Duodenal mucosa (tissue), 2 donors: ENCODE measurements at regions not wholly inside any gene's neighbourhood (a gene's known extent, or its start where the extent isn't known, plus 50 kb on each side); places are given as distances from the start of the nearest gene placed in this dataset.

Experiments used
- H3K27ac ChIP-seq: one replicate; pipeline ENCODE4 v1.7.0; 2013; ENCODE audit warnings: low read depth, low read length
- H3K27me3 ChIP-seq, 2 donors: one replicate each; pipeline ENCODE4 v1.7.0; 2013; ENCODE audit warnings: low read length in 2 of 2, control low read depth in 1 of 2; ENCODE audit not compliant: insufficient read depth in 2 of 2, control insufficient read depth in 1 of 2
- H3K36me3 ChIP-seq, 2 donors: one replicate each; pipeline ENCODE4 v1.7.0; 2013; ENCODE audit warnings: low read length in 2 of 2, control low read depth in 1 of 2; ENCODE audit not compliant: insufficient read depth in 2 of 2, control insufficient read depth in 1 of 2
- H3K4me1 ChIP-seq, 2 donors: one replicate each; pipeline ENCODE4 v1.7.0; 2013; ENCODE audit warnings: low read length in 2 of 2, control low read depth in 1 of 2; ENCODE audit not compliant: insufficient read depth in 2 of 2, control insufficient read depth in 1 of 2
- H3K4me3 ChIP-seq, 2 donors: one replicate each; pipeline ENCODE4 v1.7.0; 2013; ENCODE audit warnings: low read length in 2 of 2, low read depth in 1 of 2
- H3K9ac ChIP-seq, 2 donors: one replicate each; pipeline ENCODE4 v1.7.0; 2013; ENCODE audit warnings: low read length in 2 of 2, low read depth in 1 of 2
- H3K9me3 ChIP-seq, 2 donors: one replicate each; pipeline ENCODE4 v1.7.0; 2013; ENCODE audit warnings: low read length in 2 of 2, control low read depth in 1 of 2; ENCODE audit not compliant: control insufficient read depth in 1 of 2

DNA sequence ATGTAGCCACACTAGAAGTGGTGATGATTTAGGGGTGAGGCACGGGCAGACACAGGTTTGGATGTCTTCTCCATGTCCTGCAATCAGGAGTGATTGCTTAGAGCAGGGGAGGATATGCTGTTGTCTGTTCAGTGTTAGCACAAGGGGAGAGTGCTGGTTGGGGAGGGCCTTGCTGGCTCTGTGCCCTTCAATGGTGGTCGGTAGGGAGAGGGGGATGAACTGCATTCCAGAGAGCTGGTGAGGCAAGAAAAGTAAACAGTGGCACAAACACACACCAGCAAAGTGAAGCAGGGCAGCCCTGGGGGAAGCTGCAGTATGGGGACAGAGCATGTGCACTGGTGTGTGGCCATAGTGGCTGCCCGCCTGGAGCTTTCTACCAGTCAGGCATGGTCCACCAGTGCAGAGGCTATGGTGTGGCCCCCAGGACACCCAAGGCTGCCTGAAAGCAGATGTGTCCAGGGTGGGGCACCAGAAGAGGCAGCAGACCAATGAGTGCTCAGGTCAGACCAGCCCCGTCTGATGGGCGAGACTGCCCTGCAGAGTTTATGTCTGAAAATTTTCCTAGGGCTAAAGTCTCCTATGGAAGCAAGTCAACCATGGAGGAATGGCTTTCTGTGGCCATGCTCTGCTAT is 1676.9 kb downstream of the PCDH9 start:
- no peaks in the 10 kb centered on the region for H3K27me3 ChIP-seq
- no peak overlapping the region for H3K9ac ChIP-seq
- H3K4me1 ChIP-seq = no peaks in the 10 kb centered on the region
- no peak overlapping the region for H3K27ac ChIP-seq
- H3K4me3 ChIP-seq = no peak overlapping the region
- H3K36me3 ChIP-seq = no peaks in the 10 kb centered on the region
- H3K9me3 ChIP-seq = peaks cover 18 to 22% of the 10 kb centered on the region in 2 donors

- Histone ChIP-seq H3K27ac (no peak overlapping the region), H3K36me3 (no peaks in the 10 kb centered on the region), H3K4me1 (no peaks in the 10 kb centered on the region), H3K4me3 (no peak overlapping the region), H3K9ac (no peak overlapping the region), H3K27me3 (no peaks in the 10 kb centered on the region), H3K9me3 (peaks cover 18 to 22% of the 10 kb centered on the region in 2 donors)
Observed at GRCh38 chr13:65551208-65551607, 1678.9 kb downstream of the PCDH9 start.

- H3K9me3 ChIP-seq = peaks cover 3 to 7% of the 10 kb centered on the region in 2 donors
- no peaks in the 10 kb centered on the region for H3K36me3 ChIP-seq
- no peak overlapping the region for H3K27ac ChIP-seq
- H3K9ac ChIP-seq = no peak overlapping the region
- H3K27me3 ChIP-seq = no peaks in the 10 kb centered on the region
- no peaks in the 10 kb centered on the region for H3K4me1 ChIP-seq
- no peak overlapping the region for H3K4me3 ChIP-seq
Observed at GRCh38 chr13:65540175-65540574, 1690.0 kb downstream of the PCDH9 start.

GRCh38 chr13:65535370-65535769 is 1694.8 kb downstream of the PCDH9 start:
- Histone ChIP-seq H3K36me3 (no peaks in the 10 kb centered on the region), H3K9ac (no peak overlapping the region), H3K27me3 (no peaks in the 10 kb centered on the region), H3K27ac (no peak overlapping the region), H3K4me1 (no peaks in the 10 kb centered on the region), H3K4me3 (no peak overlapping the region), H3K9me3 (peaks cover 1 to 5% of the 10 kb centered on the region in 2 donors)

DNA sequence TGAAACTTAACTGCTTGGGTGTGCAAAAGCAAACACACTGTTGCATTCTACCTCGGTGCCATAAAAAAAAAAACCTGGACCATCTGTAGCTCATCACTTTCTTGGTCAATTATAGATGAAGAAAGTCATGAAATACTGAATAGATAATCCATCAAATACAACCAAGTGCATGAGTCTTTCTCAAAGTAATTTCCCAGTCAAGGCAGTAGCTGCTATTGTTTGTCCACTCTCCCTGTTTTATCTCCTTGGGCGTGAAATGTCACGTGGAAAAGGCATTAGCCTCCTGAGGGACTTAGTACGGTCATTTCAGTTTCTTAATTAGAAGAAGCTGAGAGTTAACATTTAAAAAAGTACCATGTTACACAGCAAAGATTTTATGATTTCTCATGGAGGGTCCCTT is 1697.9 kb downstream of the PCDH9 start:
- Histone ChIP-seq H3K4me3 (no peak overlapping the region), H3K9ac (no peak overlapping the region), H3K36me3 (no peaks in the 10 kb centered on the region), H3K27ac (no peak overlapping the region), H3K27me3 (no peaks in the 10 kb centered on the region), H3K9me3 (peaks cover 0 to 3% of the 10 kb centered on the region in 2 donors), H3K4me1 (no peaks in the 10 kb centered on the region)

DNA sequence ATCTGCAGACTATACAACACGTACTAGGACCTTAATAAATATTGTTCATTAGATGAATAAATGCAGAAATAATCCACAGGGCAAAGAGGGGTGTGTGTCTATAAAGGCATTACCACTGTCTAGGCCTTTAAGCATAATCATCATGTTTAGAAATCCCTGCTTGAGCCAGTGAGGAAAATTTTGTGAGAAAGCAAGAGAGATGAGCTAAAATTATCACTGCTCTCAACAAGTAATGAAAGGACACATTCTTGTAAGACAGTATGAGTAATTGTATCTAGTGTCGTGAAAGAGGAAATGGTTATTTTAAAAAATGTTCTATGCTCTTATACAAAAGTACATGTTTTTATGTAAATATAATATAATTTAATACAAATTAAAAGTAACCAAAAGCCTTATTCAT is 1699.4 kb downstream of the PCDH9 start:
- Histone ChIP-seq H3K9me3 (peaks cover 0 to 2% of the 10 kb centered on the region in 2 donors), H3K27me3 (no peaks in the 10 kb centered on the region), H3K27ac (no peak overlapping the region), H3K4me3 (no peak overlapping the region), H3K36me3 (no peaks in the 10 kb centered on the region), H3K4me1 (no peaks in the 10 kb centered on the region), H3K9ac (no peak overlapping the region)

DNA sequence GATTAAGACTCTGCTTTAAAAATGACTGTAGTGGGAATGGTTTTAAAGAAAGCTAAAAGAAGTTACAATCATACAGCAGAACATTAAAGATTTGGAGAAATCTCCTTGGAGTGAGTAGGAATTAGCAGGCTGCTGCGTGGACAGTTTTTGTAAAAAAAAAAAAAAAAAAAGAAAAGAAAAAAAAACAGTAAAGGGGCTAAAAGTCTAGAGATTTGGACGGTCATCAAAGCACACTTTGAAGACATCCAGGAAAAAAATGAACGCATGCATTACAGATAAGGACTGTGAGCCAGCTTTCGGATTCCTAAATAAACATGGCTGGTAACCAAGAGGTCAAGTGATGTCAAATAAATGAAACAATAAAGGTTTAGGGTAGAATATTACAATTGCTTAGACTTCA is 1700.6 kb downstream of the PCDH9 start:
- H3K9me3 ChIP-seq = peaks cover 0 to 3% of the 10 kb centered on the region in 2 donors
- H3K27ac ChIP-seq = no peak overlapping the region
- no peak overlapping the region for H3K4me3 ChIP-seq
- no peak overlapping the region for H3K9ac ChIP-seq
- no peaks in the 10 kb centered on the region for H3K27me3 ChIP-seq
- H3K36me3 ChIP-seq = no peaks in the 10 kb centered on the region
- no peaks in the 10 kb centered on the region for H3K4me1 ChIP-seq

GRCh38 chr13:65508745-65509144 is 1721.4 kb downstream of the PCDH9 start:
- Histone ChIP-seq H3K36me3 (no peaks in the 10 kb centered on the region), H3K4me1 (no peaks in the 10 kb centered on the region), H3K9ac (no peak overlapping the region), H3K9me3 (peaks cover 4 to 22% of the 10 kb centered on the region in 2 donors), H3K4me3 (no peak overlapping the region), H3K27me3 (no peaks in the 10 kb centered on the region), H3K27ac (no peak overlapping the region)

DNA sequence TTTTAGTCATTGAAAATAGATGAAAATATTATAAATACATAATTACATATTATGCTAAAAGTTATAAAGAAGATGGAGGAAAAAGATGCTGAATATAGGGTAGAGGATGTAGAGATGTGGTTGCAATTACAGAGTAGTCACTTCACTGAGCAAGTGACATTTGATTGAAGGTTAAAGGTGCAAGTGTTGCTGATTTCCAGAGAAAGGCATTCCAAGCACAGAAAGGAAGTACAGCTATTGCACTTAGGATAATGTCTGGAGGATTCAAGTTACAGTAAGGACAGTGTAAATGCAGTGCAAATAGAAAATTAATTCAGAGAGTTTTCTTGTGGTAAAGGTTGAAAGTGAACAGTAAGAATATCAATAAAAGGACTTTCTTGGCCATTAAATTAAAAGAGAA is 1721.8 kb downstream of the PCDH9 start:
- H3K9me3 ChIP-seq = peaks cover 4 to 23% of the 10 kb centered on the region in 2 donors
- no peaks in the 10 kb centered on the region for H3K4me1 ChIP-seq
- H3K36me3 ChIP-seq = no peaks in the 10 kb centered on the region
- H3K27ac ChIP-seq = no peak overlapping the region
- no peak overlapping the region for H3K9ac ChIP-seq
- H3K27me3 ChIP-seq = no peaks in the 10 kb centered on the region
- no peak overlapping the region for H3K4me3 ChIP-seq

- H3K9ac ChIP-seq = no peak overlapping the region
- H3K9me3 ChIP-seq = peaks cover 2 to 26% of the 10 kb centered on the region in 2 donors
- no peak overlapping the region for H3K4me3 ChIP-seq
- no peaks in the 10 kb centered on the region for H3K4me1 ChIP-seq
- no peaks in the 10 kb centered on the region for H3K36me3 ChIP-seq
- no peaks in the 10 kb centered on the region for H3K27me3 ChIP-seq
- H3K27ac ChIP-seq = no peak overlapping the region
Observed at GRCh38 chr13:65505941-65506340, 1724.2 kb downstream of the PCDH9 start.

DNA sequence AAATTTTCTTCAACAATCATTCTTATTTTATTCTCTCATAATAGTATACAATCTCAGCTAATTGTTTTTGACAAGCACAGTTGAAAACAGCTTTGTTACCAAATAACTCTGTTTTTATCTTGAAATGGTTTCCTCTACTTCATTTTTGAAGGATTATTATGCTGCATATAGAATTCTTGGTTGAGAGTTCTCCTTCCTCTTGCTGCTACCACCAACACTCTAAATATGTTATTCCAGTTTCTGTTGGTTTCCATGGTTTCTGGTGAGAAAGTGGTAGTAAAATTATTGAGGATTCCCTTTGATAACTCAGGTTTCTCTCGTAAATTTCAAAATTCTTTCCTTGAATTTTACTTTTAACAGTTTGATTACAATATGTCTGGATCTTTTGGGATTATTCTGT is 1725.9 kb downstream of the PCDH9 start:
- no peak overlapping the region for H3K4me3 ChIP-seq
- H3K9ac ChIP-seq = no peak overlapping the region
- no peaks in the 10 kb centered on the region for H3K27me3 ChIP-seq
- H3K9me3 ChIP-seq = peaks cover 0 to 17% of the 10 kb centered on the region in 2 donors
- no peaks in the 10 kb centered on the region for H3K4me1 ChIP-seq
- no peaks in the 10 kb centered on the region for H3K36me3 ChIP-seq
- no peak overlapping the region for H3K27ac ChIP-seq
